H1 (cell line): ENCODE measurements at regions not wholly inside any gene's neighbourhood (a gene's known extent, or its start where the extent isn't known, plus 50 kb on each side); places are given as distances from the start of the nearest gene placed in this dataset.

Experiments used
- CTCF ChIA-PET: fragments of 300-600 bp; sonication (Branson Sonifier 250); formaldehyde crosslinking; loops from one replicate; lab custom pipeline; 2021; ENCODE audit not compliant: partially characterized antibody; lab: Charles Lee
- POLR2A ChIA-PET: fragments of 300-600 bp; sonication (Branson Sonifier 250); formaldehyde crosslinking; loops from one replicate; lab custom pipeline; 2021; ENCODE audit warnings: inconsistent platforms; ENCODE audit not compliant: partially characterized antibody; lab: Charles Lee
- DNase-seq, 2 experiments: peaks; one replicate each; pipeline versions ENCODE4 v3.0.0 to v3.0.0-alpha.2; 2010 to 2022; ENCODE audit warnings: low spot score in 2 of 2, low read depth in 1 of 2, mixed read lengths in 1 of 2
- FAIRE-seq: peaks from 2 replicates; lab custom pipeline; 2011; peaks lifted over from hg19 to GRCh38; lab: Jason Lieb, UNC
- H2AFZ ChIP-seq: 2 replicates; pipeline ENCODE4 v1.8.1; 2012; ENCODE audit warnings: low read length, inconsistent platforms
- H2AK5ac ChIP-seq: 2 replicates; pipeline ENCODE4 v1.6.1; 2013; ENCODE audit warnings: low read depth, low read length
- H2BK120ac ChIP-seq: replicated peaks from 2 replicates; pipeline ENCODE3; 2013; ENCODE audit warnings: low read depth, low read length, inconsistent platforms
- H2BK12ac ChIP-seq: 2 replicates; pipeline ENCODE4 v1.6.1; 2013; ENCODE audit warnings: low read depth, low read length
- H2BK15ac ChIP-seq: 2 replicates; pipeline ENCODE4 v1.6.1; 2013; ENCODE audit warnings: low read length
- H2BK20ac ChIP-seq: 2 replicates; pipeline ENCODE4 v1.6.1; 2013; ENCODE audit warnings: low read length
- H2BK5ac ChIP-seq: 2 replicates; pipeline ENCODE4 v1.6.1; 2013; ENCODE audit warnings: low read depth, low read length
- H3K14ac ChIP-seq: 2 replicates; pipeline ENCODE4 v1.6.1; 2013; ENCODE audit warnings: inconsistent platforms; ENCODE audit not compliant: insufficient read length
- H3K18ac ChIP-seq: 2 replicates; pipeline ENCODE4 v1.6.1; 2013; ENCODE audit warnings: low read length; ENCODE audit errors: extremely low read depth
- H3K23ac ChIP-seq: 2 replicates; pipeline ENCODE4 v1.6.1; 2013; ENCODE audit warnings: inconsistent platforms; ENCODE audit not compliant: insufficient read length
- H3K23me2 ChIP-seq: 2 replicates; pipeline ENCODE4 v1.6.1; 2013; ENCODE audit warnings: low read depth, low read length
- H3K27ac ChIP-seq: 2 replicates; pipeline ENCODE4 v1.6.1; 2011; ENCODE audit warnings: low read depth, low read length, inconsistent platforms
- H3K27me3 ChIP-seq, 4 experiments: replicated peaks in 1 of 4; 1 replicate in 1 of 4; 2 replicates in 3 of 4; pipeline versions ENCODE4 v1.6.1 to v1.8.1; 2011 to 2013; ENCODE audit warnings: low read length in 3 of 4, mild to moderate bottlenecking in 3 of 4, inconsistent platforms in 2 of 4, mixed read lengths in 2 of 4, moderate library complexity in 1 of 4; ENCODE audit not compliant: control insufficient read depth in 3 of 4, insufficient read depth in 3 of 4; ENCODE audit errors: extremely low read depth in 1 of 4
- H3K36me3 ChIP-seq, 4 experiments: 2 replicates each; pipeline versions ENCODE4 v1.6.1 to v1.8.1; 2011 to 2013; ENCODE audit warnings: mild to moderate bottlenecking in 4 of 4, low read length in 3 of 4, moderate library complexity in 2 of 4, control low read depth in 1 of 4, inconsistent platforms in 1 of 4; ENCODE audit not compliant: insufficient read depth in 4 of 4, control insufficient read depth in 2 of 4
- H3K4ac ChIP-seq: replicated peaks from 2 replicates; pipeline ENCODE3; 2013; ENCODE audit warnings: low read length, low read depth, mixed read lengths, inconsistent platforms; ENCODE audit not compliant: insufficient read length
- H3K4me1 ChIP-seq, 4 experiments: replicated peaks in 1 of 4; 1 replicate in 1 of 4; 2 replicates in 3 of 4; pipeline versions ENCODE4 v1.6.1 to v1.8.1; 2011 to 2013; ENCODE audit warnings: low read length in 3 of 4, inconsistent platforms in 2 of 4, mixed read lengths in 1 of 4; ENCODE audit not compliant: insufficient read depth in 4 of 4, control insufficient read depth in 3 of 4
- H3K4me2 ChIP-seq, 2 experiments: 2 replicates each; pipeline versions ENCODE4 v1.6.1 to v1.8.1; 2011 to 2013; ENCODE audit warnings: low read depth in 2 of 2, low read length in 2 of 2, control low read depth in 1 of 2, inconsistent platforms in 1 of 2, mild to moderate bottlenecking in 1 of 2; ENCODE audit not compliant: insufficient read depth in 1 of 2
- H3K4me3 ChIP-seq, 4 experiments: fragments of 200-600, 300-600 bp in 1 of 4; sonication (generic), shearing (Covaris generic), sonication (Bioruptor Twin) in 1 of 4; 2 replicates each; pipeline versions ENCODE4 v1.5.1 to v1.8.1; 2011 to 2016; ENCODE audit warnings: low read length in 4 of 4, low read depth in 3 of 4, control low read depth in 2 of 4, inconsistent platforms in 2 of 4, mild to moderate bottlenecking in 2 of 4, mixed read lengths in 1 of 4, moderate library complexity in 1 of 4; ENCODE audit not compliant: insufficient read depth in 2 of 4; ENCODE audit errors: extremely low read depth in 1 of 4
- H3K56ac ChIP-seq: replicated peaks from 2 replicates; pipeline ENCODE3; 2013; ENCODE audit warnings: low read depth, mild to moderate bottlenecking, mixed read lengths, low read length, inconsistent platforms; ENCODE audit not compliant: insufficient read length
- H3K79me1 ChIP-seq: 2 replicates; pipeline ENCODE4 v1.6.1; 2013; ENCODE audit warnings: low read depth, low read length, control low read depth
- H3K79me2 ChIP-seq, 2 experiments: 2 replicates each; pipeline versions ENCODE4 v1.6.1 to v1.8.1; 2012 to 2013; ENCODE audit warnings: low read length in 2 of 2, mild to moderate bottlenecking in 2 of 2, inconsistent platforms in 1 of 2; ENCODE audit not compliant: insufficient read depth in 2 of 2, control insufficient read depth in 1 of 2
- H3K9ac ChIP-seq, 4 experiments: replicated peaks in 1 of 4; 1 replicate in 1 of 4; 2 replicates in 3 of 4; pipeline versions ENCODE4 v1.6.1 to v1.8.1; 2011 to 2013; ENCODE audit warnings: low read depth in 3 of 4, low read length in 3 of 4, control low read depth in 2 of 4, mild to moderate bottlenecking in 2 of 4, moderate library complexity in 2 of 4, inconsistent platforms in 1 of 4; ENCODE audit errors: extremely low read depth in 1 of 4
- H3K9me3 ChIP-seq, 2 experiments: 2 replicates each; pipeline versions ENCODE4 v1.6.1 to v1.8.1; 2012 to 2013; ENCODE audit warnings: mild to moderate bottlenecking in 2 of 2, moderate library complexity in 2 of 2, control low read depth in 1 of 2, inconsistent platforms in 1 of 2, low read depth in 1 of 2, low read length in 1 of 2, mixed read lengths in 1 of 2; ENCODE audit not compliant: insufficient read depth in 2 of 2
- H4K20me1 ChIP-seq, 2 experiments: replicated peaks in 1 of 2; 2 replicates each; pipeline versions ENCODE3 to v1.8.1; 2011 to 2013; ENCODE audit warnings: inconsistent platforms in 2 of 2, low read length in 2 of 2, mild to moderate bottlenecking in 1 of 2; ENCODE audit not compliant: insufficient read depth in 2 of 2, control insufficient read depth in 1 of 2
- H4K5ac ChIP-seq: 2 replicates; pipeline ENCODE4 v1.6.1; 2013; ENCODE audit warnings: low read length, low read depth, mixed read lengths, inconsistent platforms; ENCODE audit not compliant: insufficient read length
- H4K8ac ChIP-seq: 2 replicates; pipeline ENCODE4 v1.8.0; 2013; ENCODE audit warnings: mild to moderate bottlenecking, moderate library complexity, low read length, inconsistent platforms; ENCODE audit not compliant: insufficient read depth; ENCODE audit errors: extremely low read depth
- H4K91ac ChIP-seq: replicated peaks from 2 replicates; pipeline ENCODE3; 2013; ENCODE audit warnings: low read length, mixed read lengths, inconsistent platforms; ENCODE audit not compliant: insufficient read length
- BACH1 ChIP-seq: IDR thresholded peaks from 2 replicates; pipeline ENCODE4 v1.6.1; 2012; ENCODE audit warnings: low read length, improper control_type of control experiment
- BRCA1 ChIP-seq: IDR thresholded peaks from 2 replicates; pipeline ENCODE4 v1.6.1; 2012; ENCODE audit warnings: low read depth, low read length, improper control_type of control experiment
- CEBPB ChIP-seq: IDR thresholded peaks from 2 replicates; pipeline ENCODE4 v1.6.1; 2012; ENCODE audit warnings: low read depth, low read length
- FOSL1 ChIP-seq: IDR thresholded peaks from 2 replicates; pipeline ENCODE4 v1.6.1; 2011; ENCODE audit warnings: mild to moderate bottlenecking, low read depth, low read length, moderate library complexity; ENCODE audit not compliant: insufficient read depth
- JUN ChIP-seq: IDR thresholded peaks from 2 replicates; pipeline ENCODE4 v1.6.1; 2011; ENCODE audit warnings: low read depth, mild to moderate bottlenecking, improper control_type of control experiment, low read length
- KDM4A ChIP-seq: IDR thresholded peaks from one replicate; pipeline ENCODE4 v1.7.1; 2012; ENCODE audit warnings: low read depth, mild to moderate bottlenecking, moderate library complexity, low read length, inconsistent platforms; ENCODE audit not compliant: severe bottlenecking
- POLR2A ChIP-seq, 2 experiments: IDR thresholded peaks; 1 replicate in 1 of 2; 2 replicates in 1 of 2; pipeline ENCODE4 v1.6.1; 2011; ENCODE audit warnings: low read depth in 2 of 2, low read length in 2 of 2, mild to moderate bottlenecking in 2 of 2; ENCODE audit errors: control extremely low read depth in 1 of 2
- POLR2AphosphoS5 ChIP-seq: IDR thresholded peaks from 2 replicates; pipeline ENCODE4 v1.6.1; 2011; ENCODE audit warnings: low read depth, low read length
- POU5F1 ChIP-seq: IDR thresholded peaks from 2 replicates; pipeline ENCODE4 v1.6.1; 2011; ENCODE audit warnings: low read depth, mild to moderate bottlenecking, low read length, moderate library complexity
- RXRA ChIP-seq: IDR thresholded peaks from 2 replicates; pipeline ENCODE4 v1.6.1; 2011; ENCODE audit warnings: low read depth, mild to moderate bottlenecking, low read length, moderate library complexity; ENCODE audit not compliant: insufficient read depth
- SIRT6 ChIP-seq: IDR thresholded peaks from one replicate; pipeline ENCODE4 v1.7.1; 2012; ENCODE audit warnings: low read length, inconsistent platforms
- SP1 ChIP-seq: IDR thresholded peaks from 2 replicates; pipeline ENCODE4 v1.6.1; 2011; ENCODE audit warnings: low read depth, low read length
- SP4 ChIP-seq: IDR thresholded peaks from 2 replicates; pipeline ENCODE4 v1.6.1; 2012; ENCODE audit warnings: low read length, inconsistent platforms
- TAF1 ChIP-seq: IDR thresholded peaks from 2 replicates; pipeline ENCODE4 v1.6.1; 2011; ENCODE audit warnings: mild to moderate bottlenecking, low read depth, low read length
- WGBS, 2 experiments: shearing (Covaris generic) in 1 of 2; methylation state at CpG; one replicate each; pipeline versions ENCODE4 v1.1.6 to v1.1.7; 2013 to 2015; ENCODE audit warnings: low lambda C conversion rate in 2 of 2, mixed read lengths in 2 of 2, inconsistent platforms in 1 of 2, low coverage in 1 of 2, missing lambda C conversion rate in 1 of 2; ENCODE audit not compliant: insufficient replicate concordance in 2 of 2, insufficient coverage in 1 of 2, insufficient read length in 1 of 2; ENCODE audit errors: extremely low coverage in 1 of 2, missing lambda C conversion rate in 1 of 2; 5-methylcytosine and 5-hydroxymethylcytosine counted together

GRCh38 chr16:59263955-59264354, 529.8 kb upstream of the GOT2 start:
- DNase-seq (no peak), FAIRE-seq (no peak)
- Histone ChIP-seq H3K79me1 (no peaks in the 10 kb centered on the region), H2BK120ac (no peak overlapping the region), H4K8ac (no peak overlapping the region), H4K20me1 (no peaks in the 10 kb centered on the region), H2AFZ (no peak overlapping the region), H3K4ac (no peak overlapping the region), H4K91ac (no peak overlapping the region), H3K14ac (no peak overlapping the region), H3K36me3 (no peaks in the 10 kb centered on the region), H3K4me1 (no peaks in the 10 kb centered on the region; a peak in 1 of 7 replicates), H3K18ac (no peak overlapping the region), H4K5ac (no peak overlapping the region), H2BK12ac (no peak overlapping the region), H3K9me3 (no peaks in the 10 kb centered on the region), H3K23me2 (no peaks in the 10 kb centered on the region), H3K23ac (no peak overlapping the region), H3K79me2 (no peaks in the 10 kb centered on the region), H2BK5ac (no peak overlapping the region), H3K4me2 (no peak overlapping the region), H3K56ac (no peak overlapping the region), H3K4me3 (no peak overlapping the region), H2BK20ac (no peak overlapping the region), H3K27me3 (no peaks in the 10 kb centered on the region), H2BK15ac (no peak overlapping the region), H3K9ac (no peak overlapping the region), H3K27ac (no peak overlapping the region), H2AK5ac (no peak overlapping the region)
- no peak for TF ChIP-seq SP1
- TF ChIP-seq POLR2AphosphoS5 = no peak
- TF ChIP-seq FOSL1 = no peak
- no peak for TF ChIP-seq RXRA
- no peak for TF ChIP-seq BACH1
- TF ChIP-seq SP4 = no peak
- no peak for TF ChIP-seq SIRT6
- TF ChIP-seq POU5F1 = no peak
- no peak for TF ChIP-seq JUN
- no peak for TF ChIP-seq BRCA1
- TF ChIP-seq CEBPB = no peak
- TF ChIP-seq POLR2A (IDR thresholded peaks at IDR 0.05; ENCODE audit: control extremely low read depth in 1 of 2, low read depth in 2 of 2, low read length in 2 of 2) = no peak
- no peak for TF ChIP-seq TAF1
- TF ChIP-seq KDM4A = no peak
- WGBS, 2 experiments = 94% methylated on average over 4 of the region's 4 CpGs; no CpG with 5 or more reads in 1 of the 2 experiments
- POLR2A ChIA-PET = no interaction called here
- CTCF ChIA-PET = no interaction called here
